ENCODE measurements at regions not wholly inside any gene's neighbourhood (a gene's known extent, or its start where the extent isn't known, plus 50 kb on each side); places are given as distances from the start of the nearest gene placed in this dataset.
"Not testable (repeated sequence)": the region's sequence is repeated elsewhere in the genome, so short reads cannot be mapped to it uniquely, and the experiment has no call there.

GRCh38 chrX:140447150-140447549, 57.7 kb downstream of the SOX3 start:
- no peak for DNase-seq

- DNase-seq: no peak
Observed at GRCh38 chrX:140440876-140441275, 64.0 kb downstream of the SOX3 start.

- peak; percentile 26 for DNase-seq
Observed at GRCh38 chrX:140439476-140439875, 65.4 kb downstream of the SOX3 start.

GRCh38 chrX:140434347-140434746, 70.5 kb downstream of the SOX3 start:
- no peak for DNase-seq

- DNase-seq: no peak
Observed at GRCh38 chrX:140433582-140433981, 71.3 kb downstream of the SOX3 start.

- DNase-seq: no peak
Observed at GRCh38 chrX:140432346-140433175, 72.3 kb downstream of the SOX3 start.

GRCh38 chrX:140431521-140431920, 73.3 kb downstream of the SOX3 start:
- no peak for DNase-seq

- no peak for DNase-seq
Observed at GRCh38 chrX:140425712-140426395, 79.0 kb downstream of the SOX3 start.

GRCh38 chrX:140422501-140422900, 82.4 kb downstream of the SOX3 start:
- DNase-seq: no peak

- DNase-seq: not testable (repeated sequence)
Observed at GRCh38 chrX:140402131-140402530, 102.7 kb downstream of the SOX3 start.

GRCh38 chrX:140396326-140396725, 108.5 kb downstream of the SOX3 start:
- not testable (repeated sequence) for DNase-seq

- no peak for DNase-seq
Observed at GRCh38 chrX:140393507-140393906, 111.4 kb downstream of the SOX3 start.

- no peak for DNase-seq
Observed at GRCh38 chrX:140391313-140391712, 113.6 kb downstream of the SOX3 start.

- no peak for DNase-seq
Observed at GRCh38 chrX:140389331-140389730, 115.5 kb downstream of the SOX3 start.

GRCh38 chrX:140362861-140363260, 142.0 kb downstream of the SOX3 start:
- no peak for DNase-seq

- DNase-seq: no peak
Observed at GRCh38 chrX:140360924-140361323, 143.9 kb downstream of the SOX3 start.

GRCh38 chrX:140360284-140360683, 144.6 kb downstream of the SOX3 start:
- DNase-seq: no peak

GRCh38 chrX:140355922-140356321, 148.9 kb downstream of the SOX3 start:
- DNase-seq: no peak

GRCh38 chrX:140355429-140355828, 149.4 kb downstream of the SOX3 start:
- no peak for DNase-seq

GRCh38 chrX:140354431-140355120, 150.3 kb downstream of the SOX3 start:
- DNase-seq: no peak

GRCh38 chrX:140346729-140347128, 158.1 kb downstream of the SOX3 start:
- no peak for DNase-seq

GRCh38 chrX:140343226-140343868, 161.5 kb downstream of the SOX3 start:
- DNase-seq: no peak

GRCh38 chrX:140342410-140342809, 162.5 kb downstream of the SOX3 start:
- no peak for DNase-seq
